K562 (cell line): ENCODE measurements at regions not wholly inside any gene's neighbourhood (a gene's known extent, or its start where the extent isn't known, plus 50 kb on each side); places are given as distances from the start of the nearest gene placed in this dataset.

Experiments used
- ATAC-seq: fragments of 200-7000 bp; cut with Tn5 transposase; 3 replicates; pipeline ENCODE4 v1.9.1; 2020; ENCODE audit warnings: moderate library complexity
- BruUV-seq: library from RNA; stranded (reverse); fragments of 400-500 nt; replicated peaks from 2 replicates; lab custom pipeline; 2021; lab: Mats Ljungman, UMichigan
- CTCF ChIA-PET: fragments of 300-600 bp; formaldehyde crosslinking; extraction: SDS; loops from one replicate; lab custom pipeline; 2021; ENCODE audit warnings: low intra/inter-chr PET ratio; lab: Yijun Ruan, JAX
- POLR2A ChIA-PET: fragments of 300-600, 350-650 bp; sonication (Branson Sonifier 250); formaldehyde crosslinking; extraction: SDS; loops from one replicate; lab custom pipeline; 2021; ENCODE audit warnings: antibody characterized with exemption, inconsistent platforms; lab: Yijun Ruan, JAX
- DNase-seq, 4 experiments: peaks; one replicate each; pipeline versions ENCODE4 v3.0.0 to v3.0.0-alpha.2; 2011 to 2018; ENCODE audit warnings: low spot score in 3 of 4, mixed read lengths in 3 of 4; ENCODE audit errors: extremely low read depth in 1 of 4
- FAIRE-seq: peaks from 2 replicates; lab custom pipeline; 2011; peaks lifted over from hg19 to GRCh38; lab: Jason Lieb, UNC
- H2AFZ ChIP-seq: 2 replicates; pipeline ENCODE4 v1.6.0; 2011; ENCODE audit warnings: low read depth, low read length, control low read depth, inconsistent platforms
- H3K27ac ChIP-seq: fragments of 200-600 bp; 3 replicates; pipeline ENCODE4 v1.8.0; 2011; ENCODE audit warnings: low read depth, mild to moderate bottlenecking, control low read depth, inconsistent platforms, low read length, moderate library complexity, mixed read lengths; ENCODE audit errors: extremely low read depth
- H3K27me3 ChIP-seq, 2 experiments: fragments of 300-600 bp in 1 of 2; 2 replicates in 1 of 2; 3 replicates in 1 of 2; pipeline versions ENCODE4 v1.6.0 to v1.8.0; 2011; ENCODE audit warnings: inconsistent platforms in 2 of 2, low read length in 2 of 2, mild to moderate bottlenecking in 1 of 2, mixed read lengths in 1 of 2, moderate library complexity in 1 of 2; ENCODE audit not compliant: control insufficient read depth in 2 of 2, insufficient read depth in 2 of 2
- H3K36me3 ChIP-seq: fragments of 300-600 bp; 3 replicates; pipeline ENCODE4 v1.8.0; 2011; ENCODE audit warnings: mild to moderate bottlenecking, low read length, inconsistent platforms; ENCODE audit not compliant: control insufficient read depth, insufficient read depth
- H3K4me1 ChIP-seq, 2 experiments: fragments of 200-600 bp in 1 of 2; replicated peaks in 1 of 2; 2 replicates in 1 of 2; 3 replicates in 1 of 2; pipeline versions ENCODE4 v1.5.1 to v1.8.0; 2011; ENCODE audit warnings: inconsistent platforms in 2 of 2, low read length in 2 of 2, mild to moderate bottlenecking in 1 of 2, mixed read lengths in 1 of 2, moderate library complexity in 1 of 2; ENCODE audit not compliant: control insufficient read depth in 2 of 2, insufficient read depth in 2 of 2
- H3K4me2 ChIP-seq: 2 replicates; pipeline ENCODE4 v1.6.1; 2011; ENCODE audit warnings: low read length, control low read depth, inconsistent platforms, mixed read lengths; ENCODE audit not compliant: insufficient read depth
- H3K4me3 ChIP-seq: fragments of 200-600 bp; sonication (generic), shearing (Covaris generic); 2 replicates; pipeline ENCODE4 v1.5.1; 2016; ENCODE audit warnings: control low read depth, inconsistent platforms
- H3K79me2 ChIP-seq: fragments of 200-600 bp; 3 replicates; pipeline ENCODE4 v1.8.0; 2011; ENCODE audit warnings: low read length, inconsistent platforms; ENCODE audit not compliant: control insufficient read depth, insufficient read depth
- H3K9ac ChIP-seq, 2 experiments: 2 replicates each; pipeline versions ENCODE4 v1.6.0 to v1.6.1; 2011; ENCODE audit warnings: low read depth in 2 of 2, low read length in 2 of 2, control low read depth in 1 of 2, inconsistent platforms in 1 of 2, mild to moderate bottlenecking in 1 of 2, mixed read lengths in 1 of 2; ENCODE audit not compliant: insufficient read depth in 1 of 2
- H3K9me1 ChIP-seq: one replicate; pipeline ENCODE4 v1.6.0; 2011; ENCODE audit warnings: inconsistent platforms, mild to moderate bottlenecking, low read length, moderate library complexity; ENCODE audit not compliant: control insufficient read depth, insufficient read depth
- H3K9me3 ChIP-seq: replicated peaks from 2 replicates; pipeline ENCODE4 v1.5.1; 2011; ENCODE audit warnings: low read depth, low read length, inconsistent platforms; ENCODE audit not compliant: control insufficient read depth, insufficient read depth
- H4K20me1 ChIP-seq: replicated peaks from 2 replicates; pipeline ENCODE4 v1.6.1; 2011; ENCODE audit warnings: low read length, inconsistent platforms, mixed read lengths; ENCODE audit not compliant: control insufficient read depth, insufficient read depth
- CHCHD3 ChIP-seq: fragments of 250-450 bp; sonication (Bioruptor Pico); IDR thresholded peaks from 2 replicates; pipeline ENCODE4 v2.1.2; 2022; ENCODE audit warnings: mild to moderate bottlenecking
- COPS2 ChIP-seq: fragments of 450-650 bp; conservative IDR thresholded peaks from 2 replicates; pipeline ENCODE4 v1.6.1; 2016; ENCODE audit warnings: mild to moderate bottlenecking, moderate library complexity
- GABPB1 ChIP-seq: sonication (generic); formaldehyde crosslinking; IDR thresholded peaks from 2 replicates; pipeline ENCODE4 v1.8.0; 2022; ENCODE audit warnings: mild to moderate bottlenecking, missing genetic modification reagents
- GABPB2 ChIP-seq: fragments of 250-450 bp; sonication (Bioruptor Pico); conservative IDR thresholded peaks from 2 replicates; pipeline ENCODE4 v1.5.1; 2021; ENCODE audit warnings: mild to moderate bottlenecking
- HDAC6 ChIP-seq: IDR thresholded peaks from 2 replicates; pipeline ENCODE4 v1.6.1; 2012; ENCODE audit warnings: low read depth, mild to moderate bottlenecking, control low read depth, inconsistent platforms, low read length, moderate library complexity
- NR4A1 ChIP-seq, 2 experiments: fragments of 250-450 bp in 1 of 2; fragments of 450-650 bp in 1 of 2; sonication (Bioruptor Pico) in 1 of 2; IDR thresholded peaks; 2 replicates each; pipeline versions ENCODE4 v1.4.0 to v1.6.1; 2016 to 2020; ENCODE audit warnings: mild to moderate bottlenecking in 2 of 2, missing compliant biosample characterization in 1 of 2, missing genetic modification characterization in 1 of 2, moderate library complexity in 1 of 2
- SIN3B ChIP-seq: fragments of 450-650 bp; IDR thresholded peaks from 2 replicates; pipeline ENCODE4 v1.6.1; 2017; ENCODE audit warnings: low read depth, mild to moderate bottlenecking, moderate library complexity
- TAF7 ChIP-seq: fragments of 450-650 bp; IDR thresholded peaks from 2 replicates; pipeline ENCODE4 v1.6.1; 2016; ENCODE audit warnings: missing genetic modification characterization, missing compliant biosample characterization
- TRIM28 ChIP-seq: fragments of 450-650 bp; IDR thresholded peaks from 2 replicates; pipeline ENCODE4 v1.6.1; 2017
- ZNF133 ChIP-seq: fragments of 250-450 bp; sonication (Bioruptor Pico); IDR thresholded peaks from 2 replicates; pipeline ENCODE4 v1.4.0; 2020; ENCODE audit warnings: mild to moderate bottlenecking
- ZNF146 ChIP-seq: IDR thresholded peaks from one replicate; pipeline ENCODE4 v1.6.1; 2018; ENCODE audit warnings: missing compliant biosample characterization; ENCODE audit not compliant: unreplicated experiment
- ZNF639 ChIP-seq, 2 experiments: fragments of 200-800 bp in 1 of 2; sonication (Bioruptor generic) in 1 of 2; sonication (generic) in 1 of 2; formaldehyde crosslinking in 1 of 2; IDR thresholded peaks in 1 of 2; conservative IDR thresholded peaks in 1 of 2; 2 replicates each; pipeline versions ENCODE4 v1.5.0 to v1.6.1; 2016 to 2020; ENCODE audit warnings: missing compliant biosample characterization in 1 of 2, missing genetic modification characterization in 1 of 2, missing genetic modification reagents in 1 of 2
- WGBS: fragments of 100-300 bp; shearing (Covaris generic); methylation state at CpG from one replicate; pipeline ENCODE4 v1.1.6; 2016; ENCODE audit warnings: low coverage, mixed read lengths; ENCODE audit not compliant: insufficient coverage; ENCODE audit errors: missing lambda C conversion rate; 5-methylcytosine and 5-hydroxymethylcytosine counted together
- in situ Hi-C: fragments of 300-500 bp; cut with MboI; formaldehyde crosslinking; loops from 4 replicates; pipeline ENCODE4 v1.15.0; 2018; ENCODE audit warnings: inconsistent platforms, mixed read lengths
- intact Hi-C: fragments of 100-400 bp; cut with micrococcal nuclease; formaldehyde crosslinking; loops from 2 replicates; pipeline ENCODE4 v1.14.2; 2022
- TF ChIP-seq, protein P1 (sequence below): sonication (generic); formaldehyde crosslinking; IDR thresholded peaks from 2 replicates; pipeline ENCODE4 v1.8.1; 2023; ENCODE audit warnings: mild to moderate bottlenecking, missing genetic modification reagents

GRCh38 chr2:181366675-181367175 is 90.5 kb upstream of the ITGA4 start (continued):
- TF ChIP-seq ZNF146 (CRISPR knock-in tag) (no peak), TAF7 (tag) (no peak)
- TF ChIP-seq, protein P1, sequence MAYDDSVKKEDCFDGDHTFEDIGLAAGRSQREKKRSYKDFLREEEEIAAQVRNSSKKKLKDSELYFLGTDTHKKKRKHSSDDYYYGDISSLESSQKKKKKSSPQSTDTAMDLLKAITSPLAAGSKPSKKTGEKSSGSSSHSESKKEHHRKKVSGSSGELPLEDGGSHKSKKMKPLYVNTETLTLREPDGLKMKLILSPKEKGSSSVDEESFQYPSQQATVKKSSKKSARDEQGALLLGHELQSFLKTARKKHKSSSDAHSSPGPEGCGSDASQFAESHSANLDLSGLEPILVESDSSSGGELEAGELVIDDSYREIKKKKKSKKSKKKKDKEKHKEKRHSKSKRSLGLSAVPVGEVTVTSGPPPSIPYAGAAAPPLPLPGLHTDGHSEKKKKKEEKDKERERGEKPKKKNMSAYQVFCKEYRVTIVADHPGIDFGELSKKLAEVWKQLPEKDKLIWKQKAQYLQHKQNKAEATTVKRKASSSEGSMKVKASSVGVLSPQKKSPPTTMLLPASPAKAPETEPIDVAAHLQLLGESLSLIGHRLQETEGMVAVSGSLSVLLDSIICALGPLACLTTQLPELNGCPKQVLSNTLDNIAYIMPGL (CRISPR knock-in tag), result no peak

GRCh38 chr2:181367411-181367810 is 89.8 kb upstream of the ITGA4 start:
- Histone ChIP-seq H2AFZ (no peak overlapping the region), H3K4me1 (no peaks in the 10 kb centered on the region), H3K27ac (no peak overlapping the region), H3K27me3 (no peaks in the 10 kb centered on the region), H3K9me3 (no peaks in the 10 kb centered on the region), H3K9ac (no peak overlapping the region), H3K4me2 (no peak overlapping the region)
- intact Hi-C loops, result no loop called here
- WGBS, result 0% methylated on average over 3 of the region's 3 CpGs
- no peak for TF ChIP-seq GABPB2 (CRISPR knock-in tag)
- TF ChIP-seq ZNF639 (CRISPR knock-in tag; conservative IDR thresholded peaks at IDR 0.05 in 1 of 2, IDR thresholded peaks at IDR 0.05 in 1 of 2), result no peak
- TF ChIP-seq HDAC6, result no peak
- no peak for TF ChIP-seq CHCHD3
- TF ChIP-seq GABPB1 (CRISPR knock-in tag), result no peak
- no peak for TF ChIP-seq NR4A1 (CRISPR knock-in tag; IDR thresholded peaks at IDR 0.05)
- TF ChIP-seq NR4A1 (tag; IDR thresholded peaks at IDR 0.05), result no peak
- no peak for TF ChIP-seq ZNF133 (CRISPR knock-in tag)
- no peak for TF ChIP-seq COPS2
- TF ChIP-seq SIN3B, result no peak
- TF ChIP-seq TRIM28, result no peak
- TF ChIP-seq, all 486 proteins: peak for 0
- no peaks in the 10 kb centered on the region for H3K9me1 ChIP-seq
- H3K4me3 ChIP-seq, result no peak overlapping the region
- H4K20me1 ChIP-seq, result no peaks in the 10 kb centered on the region
- no peak for ATAC-seq
- in situ Hi-C loops, result no loop called here
- H3K36me3 ChIP-seq, result no peaks in the 10 kb centered on the region
- no peak for FAIRE-seq
- BruUV-seq, result no TSS peak
- DNase-seq, result peak in 1 of 4 experiments; percentile 18
- ChIA-PET CTCF (no interaction called here), POLR2A (no interaction called here)
- no peaks in the 10 kb centered on the region for H3K79me2 ChIP-seq
